PC-3 (cell line): ENCODE measurements at regions not wholly inside any gene's neighbourhood (a gene's known extent, or its start where the extent isn't known, plus 50 kb on each side); places are given as distances from the start of the nearest gene placed in this dataset.

ENCODE experiments used
- ATAC-seq: fragments of 200-7000 bp; cut with Tn5 transposase; 2 replicates; pipeline ENCODE4 v1.9.1; 2020; ENCODE audit warnings: mild to moderate bottlenecking, moderate library complexity
- BruUV-seq: library from RNA; stranded (reverse); fragments of 400-500 nt; replicated peaks from 2 replicates; lab custom pipeline; 2021; lab: Mats Ljungman, UMichigan
- CTCF ChIA-PET: fragments of 300-600 bp; sonication (Branson Sonifier 250); formaldehyde crosslinking; loops from one replicate; lab custom pipeline; 2022; ENCODE audit warnings: antibody characterized with exemption; lab: Charles Lee
- POLR2A ChIA-PET: fragments of 300-600 bp; sonication (Branson Sonifier 250); formaldehyde crosslinking; loops from one replicate; lab custom pipeline; 2022; ENCODE audit warnings: antibody characterized with exemption; ENCODE audit not compliant: unreplicated experiment; lab: Charles Lee
- DNase-seq: peaks from one replicate; pipeline ENCODE4 v3.0.0-alpha.2; 2015
- H2AFZ ChIP-seq: fragments of 300-600 bp; sonication (generic); 2 replicates; pipeline ENCODE4 v1.6.0; 2016; ENCODE audit warnings: antibody characterized with exemption, low read length
- H3F3A ChIP-seq: fragments of 300-600 bp; sonication (generic); one replicate; pipeline ENCODE4 v1.6.0; 2017; ENCODE audit warnings: antibody characterized with exemption, low read length, control low read depth, mild to moderate bottlenecking; ENCODE audit not compliant: unreplicated experiment
- H3K27ac ChIP-seq: fragments of 300-600 bp; sonication (generic); 2 replicates; pipeline ENCODE4 v1.5.1; 2016; ENCODE audit warnings: mild to moderate bottlenecking, low read length
- H3K27me3 ChIP-seq: fragments of 300-600 bp; sonication (generic); 2 replicates; pipeline ENCODE4 v1.6.1; 2016; ENCODE audit warnings: low read length, mixed read lengths
- H3K36me3 ChIP-seq: fragments of 300-600 bp; sonication (generic); 2 replicates; pipeline ENCODE4 v1.6.1; 2016; ENCODE audit warnings: low read depth, mixed run types, low read length, mixed read lengths
- H3K4me1 ChIP-seq: fragments of 300-600 bp; sonication (generic); 2 replicates; pipeline ENCODE4 v1.5.1; 2016; ENCODE audit warnings: low read length; ENCODE audit not compliant: insufficient read depth
- H3K4me2 ChIP-seq: fragments of 300-600 bp; sonication (generic); 2 replicates; pipeline ENCODE4 v1.6.0; 2016; ENCODE audit warnings: low read length
- H3K4me3 ChIP-seq: fragments of 300-600 bp; sonication (generic); 2 replicates; pipeline ENCODE4 v1.5.1; 2016; ENCODE audit warnings: mild to moderate bottlenecking, low read length, mixed read lengths
- H3K79me2 ChIP-seq: fragments of 300-600 bp; sonication (generic); 2 replicates; pipeline ENCODE4 v1.6.1; 2017; ENCODE audit warnings: low read length, mixed read lengths
- H3K9ac ChIP-seq: fragments of 300-600 bp; sonication (generic); 2 replicates; pipeline ENCODE4 v1.6.0; 2016; ENCODE audit warnings: mild to moderate bottlenecking, low read length
- H3K9me2 ChIP-seq: fragments of 300-600 bp; sonication (generic); replicated peaks from 2 replicates; pipeline ENCODE4 v1.6.1; 2016; ENCODE audit warnings: mixed run types, low read length, mixed read lengths
- H3K9me3 ChIP-seq: fragments of 300-600 bp; sonication (generic); 2 replicates; pipeline ENCODE4 v1.6.1; 2016; ENCODE audit warnings: low read length, mixed read lengths
- H4K20me1 ChIP-seq: fragments of 300-600 bp; sonication (generic); 2 replicates; pipeline ENCODE4 v1.6.1; 2016; ENCODE audit warnings: low read length, mixed read lengths
- CTCF ChIP-seq: fragments of 300-600 bp; sonication (generic); conservative IDR thresholded peaks from 2 replicates; pipeline ENCODE4 v1.5.1; 2017; ENCODE audit warnings: antibody characterized with exemption, low read depth, mild to moderate bottlenecking, low read length
- EZH2 ChIP-seq: fragments of 300-600 bp; sonication (generic); IDR thresholded peaks from one replicate; pipeline ENCODE4 v1.6.1; 2017; ENCODE audit warnings: antibody characterized with exemption, mild to moderate bottlenecking, low read length; ENCODE audit not compliant: unreplicated experiment
- EZH2phosphoT487 ChIP-seq: fragments of 300-600 bp; sonication (generic); IDR thresholded peaks from 2 replicates; pipeline ENCODE4 v1.6.1; 2018; ENCODE audit warnings: mild to moderate bottlenecking, antibody characterized with exemption, low read length, borderline replicate concordance
- intact Hi-C: fragments of 100-400 bp; cut with micrococcal nuclease; formaldehyde crosslinking; loops from 2 replicates; pipeline ENCODE4 v1.9.0; 2023

GRCh38 chr15:81572190-81572589 is 198.2 kb upstream of the TMC3 start:
- Histone ChIP-seq H3K36me3 (no peaks in the 10 kb centered on the region), H3K4me2 (no peak overlapping the region), H3K79me2 (no peaks in the 10 kb centered on the region), H2AFZ (no peak overlapping the region), H3K4me3 (no peak overlapping the region), H3K27ac (no peak overlapping the region), H3K27me3 (peaks cover 36% of the 10 kb centered on the region), H3K4me1 (no peaks in the 10 kb centered on the region), H3F3A (no peaks in the 10 kb centered on the region), H3K9me2 (no peaks in the 10 kb centered on the region), H3K9me3 (no peaks in the 10 kb centered on the region), H3K9ac (no peak overlapping the region), H4K20me1 (no peaks in the 10 kb centered on the region)
- TF ChIP-seq EZH2: no peak
- TF ChIP-seq CTCF: no peak
- no peak for TF ChIP-seq EZH2phosphoT487
- CTCF ChIA-PET: no interaction called here
- POLR2A ChIA-PET: no interaction called here
- DNase-seq (no peak), ATAC-seq (no peak)
- no TSS peak for BruUV-seq
- intact Hi-C loops: no loop called here

- no peak for DNase-seq
- ATAC-seq: no peak
Measured at GRCh38 chr15:81569286-81570080, 195.5 kb upstream of the TMC3 start.

More at GRCh38 chr15:81569286-81570080, 195.5 kb upstream of the TMC3 start:
- peaks cover 36% of the 10 kb centered on the region for H3K27me3 ChIP-seq
- no peaks in the 10 kb centered on the region for H3K36me3 ChIP-seq
- no TSS peak for BruUV-seq
- H3K4me2 ChIP-seq: no peak overlapping the region
- H2AFZ ChIP-seq: no peak overlapping the region
- H3F3A ChIP-seq: no peaks in the 10 kb centered on the region
- no peak overlapping the region for H3K9ac ChIP-seq
- no peak overlapping the region for H3K27ac ChIP-seq
- no peaks in the 10 kb centered on the region for H3K79me2 ChIP-seq
- ChIA-PET CTCF (no interaction called here), POLR2A (no interaction called here)
- H4K20me1 ChIP-seq: no peaks in the 10 kb centered on the region
- intact Hi-C loops: no loop called here
- TF ChIP-seq CTCF (no peak), EZH2 (no peak), EZH2phosphoT487 (no peak)
- no peak overlapping the region for H3K4me3 ChIP-seq
- no peaks in the 10 kb centered on the region for H3K9me3 ChIP-seq
- H3K9me2 ChIP-seq: no peaks in the 10 kb centered on the region
- H3K4me1 ChIP-seq: no peaks in the 10 kb centered on the region
